ENCODE measurements at regions not wholly inside any gene's neighbourhood (a gene's known extent, or its start where the extent isn't known, plus 50 kb on each side); places are given as distances from the start of the nearest gene placed in this dataset.
"Not testable (repeated sequence)": the region's sequence is repeated elsewhere in the genome, so short reads cannot be mapped to it uniquely, and the experiment has no call there.

DNA sequence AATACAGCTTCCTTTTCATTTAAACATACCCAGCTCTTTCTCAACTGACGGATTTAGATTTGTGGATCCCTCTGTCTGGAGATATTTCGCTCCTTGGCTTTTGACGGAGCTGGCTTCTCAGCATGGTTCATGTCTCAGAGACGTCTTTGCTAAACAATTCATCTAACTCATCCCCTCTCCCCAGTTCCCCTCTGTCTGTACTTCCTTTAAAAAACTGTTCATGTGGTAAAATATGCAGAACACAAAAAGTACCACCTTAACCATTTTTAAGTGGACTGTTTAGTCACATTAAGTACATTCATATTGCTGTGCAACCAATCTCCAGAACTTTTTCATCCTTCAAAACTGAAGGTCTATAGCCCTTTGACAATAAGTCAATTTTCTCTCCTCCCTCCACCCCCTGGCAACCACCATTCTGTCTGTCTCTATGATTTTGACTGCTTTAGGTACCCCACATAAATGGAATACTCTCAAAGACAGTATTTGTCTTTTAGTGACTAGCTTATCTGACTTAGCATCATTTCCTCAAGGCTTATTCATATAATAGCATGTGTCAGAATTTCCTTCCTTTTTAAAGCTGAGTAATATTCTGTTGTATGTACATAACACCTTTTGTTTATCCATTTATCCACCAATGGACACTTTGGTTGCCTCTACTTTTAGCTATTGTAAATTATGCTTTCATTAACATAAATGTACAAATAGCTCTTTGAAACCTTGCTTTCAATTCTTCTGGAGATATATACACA, 399.8 kb upstream of the SOX5 start:
- Histone ChIP-seq H3K9me1 (ENCODE audit: control insufficient read depth, insufficient read depth, low read length) (no peaks in the 10 kb centered on the region), H3K4me3 (no peak overlapping the region), H3K36me3 (ENCODE audit: control insufficient read depth, insufficient read depth, low read length) (no peaks in the 10 kb centered on the region), H3K4me1 (replicated peaks in 1 of 2; ENCODE audit: control insufficient read depth in 2 of 2, insufficient read depth in 2 of 2, low read length in 2 of 2) (no peaks in the 10 kb centered on the region), H3K9ac (ENCODE audit: insufficient read depth in 1 of 2, low read depth in 2 of 2, low read length in 2 of 2) (no peak overlapping the region), H3K27ac (ENCODE audit: extremely low read depth, low read depth, low read length) (no peak overlapping the region), H3K4me2 (ENCODE audit: insufficient read depth, low read length) (no peak overlapping the region), H3K27me3 (ENCODE audit: control insufficient read depth in 2 of 2, insufficient read depth in 2 of 2, low read length in 2 of 2) (0 out of 5 replicates have a peak, but pooled peaks cover 0 to 3% of the 10 kb centered on the region in 2 experiments), H2AFZ (ENCODE audit: low read depth, low read length) (no peak overlapping the region), H4K20me1 (replicated peaks; ENCODE audit: control insufficient read depth, insufficient read depth, low read length) (no peaks in the 10 kb centered on the region), H3K9me3 (replicated peaks; ENCODE audit: control insufficient read depth, insufficient read depth, low read depth, low read length) (no peaks in the 10 kb centered on the region), H3K79me2 (ENCODE audit: control insufficient read depth, insufficient read depth, low read length) (no peaks in the 10 kb centered on the region)
- DNase-seq (ENCODE audit: extremely low read depth in 1 of 4, low spot score in 3 of 4) (no peak), FAIRE-seq (no peak), ATAC-seq (no peak)
- ChIA-PET POLR2A (no interaction called here), CTCF (ENCODE audit: low intra/inter-chr PET ratio) (no interaction called here)
- WGBS (ENCODE audit: insufficient coverage, low coverage, missing lambda C conversion rate), result 1% methylated on average over 4 of the region's 4 CpGs
- in situ Hi-C loops (cut with MboI) (no loop called here), intact Hi-C loops (cut with micrococcal nuclease) (no loop called here)
- no TSS peak for BruUV-seq (replicated peaks)
- TF ChIP-seq NR2C2 (CRISPR knock-in tag; IDR thresholded peaks at IDR 0.05) (no peak), NR2C2 (tag; IDR thresholded peaks at IDR 0.05) (no peak), BCOR (IDR thresholded peaks at IDR 0.05) (no peak), PML (IDR thresholded peaks at IDR 0.05; ENCODE audit: low read length) (no peak), MIER1 (IDR thresholded peaks at IDR 0.05; ENCODE audit: low read depth) (no peak), SPI1 (IDR thresholded peaks at IDR 0.05; ENCODE audit: borderline replicate concordance, low read depth, low read length) (no peak), MTA3 (IDR thresholded peaks at IDR 0.05; ENCODE audit: borderline replicate concordance) (no peak), TRIM24 (IDR thresholded peaks at IDR 0.05) (no peak), RFX7 (CRISPR knock-in tag; IDR thresholded peaks at IDR 0.05) (no peak), ZNF785 (CRISPR knock-in tag; IDR thresholded peaks at IDR 0.05) (no peak), HNRNPLL (IDR thresholded peaks at IDR 0.05; ENCODE audit: low read depth, low read length, poor library complexity, severe bottlenecking) (no peak), ZNF354B (CRISPR knock-in tag; IDR thresholded peaks at IDR 0.05) (no peak)
- TF ChIP-seq, protein P1, sequence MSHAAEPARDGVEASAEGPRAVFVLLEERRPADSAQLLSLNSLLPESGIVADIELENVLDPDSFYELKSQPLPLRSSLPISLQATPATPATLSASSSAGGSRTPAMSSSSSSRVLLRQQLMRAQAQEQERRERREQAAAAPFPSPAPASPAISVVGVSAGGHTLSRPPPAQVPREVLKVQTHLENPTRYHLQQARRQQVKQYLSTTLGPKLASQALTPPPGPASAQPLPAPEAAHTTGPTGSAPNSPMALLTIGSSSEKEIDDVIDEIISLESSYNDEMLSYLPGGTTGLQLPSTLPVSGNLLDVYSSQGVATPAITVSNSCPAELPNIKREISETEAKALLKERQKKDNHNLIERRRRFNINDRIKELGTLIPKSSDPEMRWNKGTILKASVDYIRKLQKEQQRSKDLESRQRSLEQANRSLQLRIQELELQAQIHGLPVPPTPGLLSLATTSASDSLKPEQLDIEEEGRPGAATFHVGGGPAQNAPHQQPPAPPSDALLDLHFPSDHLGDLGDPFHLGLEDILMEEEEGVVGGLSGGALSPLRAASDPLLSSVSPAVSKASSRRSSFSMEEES (CRISPR knock-in tag; IDR thresholded peaks at IDR 0.05), result no peak
- TF ChIP-seq, protein P2, sequence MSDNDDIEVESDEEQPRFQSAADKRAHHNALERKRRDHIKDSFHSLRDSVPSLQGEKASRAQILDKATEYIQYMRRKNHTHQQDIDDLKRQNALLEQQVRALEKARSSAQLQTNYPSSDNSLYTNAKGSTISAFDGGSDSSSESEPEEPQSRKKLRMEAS (CRISPR knock-in tag; IDR thresholded peaks at IDR 0.05), result no peak

DNA sequence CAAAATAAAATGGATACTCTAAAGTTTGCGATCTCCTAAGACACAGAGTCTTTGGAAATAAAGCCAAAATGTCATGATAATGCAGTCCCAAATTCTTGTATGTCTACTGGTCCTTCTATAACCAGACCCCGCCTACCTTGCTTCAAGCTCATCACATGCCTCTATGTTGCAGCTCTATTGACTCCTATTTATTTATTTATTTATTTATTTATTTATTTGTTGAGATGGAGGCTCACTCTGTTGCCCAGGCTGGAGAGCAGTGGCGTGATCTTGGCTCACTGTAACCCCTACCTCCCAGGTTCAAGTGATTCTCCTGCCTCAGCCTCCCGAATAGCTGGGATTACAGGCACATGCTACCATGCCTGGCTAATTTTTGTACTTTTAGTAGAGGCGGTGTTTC, 398.7 kb upstream of the SOX5 start:
- H3K9ac ChIP-seq (ENCODE audit: insufficient read depth in 1 of 2, low read depth in 2 of 2, low read length in 2 of 2); BruUV-seq (replicated peaks); H3K4me2 ChIP-seq (ENCODE audit: insufficient read depth, low read length); ATAC-seq; H2AFZ ChIP-seq (ENCODE audit: low read depth, low read length); H3K4me3 ChIP-seq; H3K27me3 ChIP-seq (ENCODE audit: control insufficient read depth in 2 of 2, insufficient read depth in 2 of 2, low read length in 2 of 2); in situ Hi-C loops (cut with MboI); H3K9me3 ChIP-seq (replicated peaks; ENCODE audit: control insufficient read depth, insufficient read depth, low read depth, low read length); DNase-seq (ENCODE audit: extremely low read depth in 1 of 4, low spot score in 3 of 4); H3K4me1 ChIP-seq (replicated peaks in 1 of 2; ENCODE audit: control insufficient read depth in 2 of 2, insufficient read depth in 2 of 2, low read length in 2 of 2); FAIRE-seq; H3K27ac ChIP-seq (ENCODE audit: extremely low read depth, low read depth, low read length); CTCF ChIA-PET (ENCODE audit: low intra/inter-chr PET ratio); intact Hi-C loops (cut with micrococcal nuclease); H3K9me1 ChIP-seq (ENCODE audit: control insufficient read depth, insufficient read depth, low read length); H3K36me3 ChIP-seq (ENCODE audit: control insufficient read depth, insufficient read depth, low read length); H4K20me1 ChIP-seq (replicated peaks; ENCODE audit: control insufficient read depth, insufficient read depth, low read length); H3K79me2 ChIP-seq (ENCODE audit: control insufficient read depth, insufficient read depth, low read length); POLR2A ChIA-PET: not testable (repeated sequence)
- 5% methylated on average over 5 of the region's 5 CpGs for whole genome bisulfite sequencing (ENCODE audit: insufficient coverage, low coverage, missing lambda C conversion rate)
